ENCODE measurements at regions not wholly inside any gene's neighbourhood (a gene's known extent, or its start where the extent isn't known, plus 50 kb on each side); places are given as distances from the start of the nearest gene placed in this dataset.

GRCh38 chr4:116733370-116733769 is 352.0 kb downstream of the TRAM1L1 start (continued):
- TF ChIP-seq, protein P1, sequence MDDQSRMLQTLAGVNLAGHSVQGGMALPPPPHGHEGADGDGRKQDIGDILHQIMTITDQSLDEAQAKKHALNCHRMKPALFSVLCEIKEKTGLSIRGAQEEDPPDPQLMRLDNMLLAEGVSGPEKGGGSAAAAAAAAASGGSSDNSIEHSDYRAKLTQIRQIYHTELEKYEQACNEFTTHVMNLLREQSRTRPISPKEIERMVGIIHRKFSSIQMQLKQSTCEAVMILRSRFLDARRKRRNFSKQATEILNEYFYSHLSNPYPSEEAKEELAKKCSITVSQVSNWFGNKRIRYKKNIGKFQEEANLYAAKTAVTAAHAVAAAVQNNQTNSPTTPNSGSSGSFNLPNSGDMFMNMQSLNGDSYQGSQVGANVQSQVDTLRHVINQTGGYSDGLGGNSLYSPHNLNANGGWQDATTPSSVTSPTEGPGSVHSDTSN (IDR thresholded peaks at IDR 0.05), result no peak
- TF ChIP-seq REST (IDR thresholded peaks at IDR 0.05; ENCODE audit: low read depth, low read length), result no peak

- H3K79me2 ChIP-seq (ENCODE audit: insufficient read depth), result no peaks in the 10 kb centered on the region
- no peaks in the 10 kb centered on the region for H3K36me3 ChIP-seq (replicated peaks in 1 of 2; ENCODE audit: control insufficient read depth in 1 of 2, insufficient read depth in 2 of 2, low read length in 1 of 2)
- no peak overlapping the region for H3K4me3 ChIP-seq (ENCODE audit: low read depth in 2 of 2, low read length in 1 of 2)
- no peak overlapping the region for H3K27ac ChIP-seq (ENCODE audit: low read depth in 2 of 2, low read length in 1 of 2)
- no peak for DNase-seq
- H4K20me1 ChIP-seq (ENCODE audit: insufficient read depth), result no peaks in the 10 kb centered on the region
- H3F3A ChIP-seq (replicated peaks; ENCODE audit: insufficient read depth), result no peaks in the 10 kb centered on the region
- H3K9me2 ChIP-seq, result no peaks in the 10 kb centered on the region
- TF ChIP-seq EP300 (IDR thresholded peaks at IDR 0.05; ENCODE audit: borderline replicate concordance in 1 of 2, low read depth in 1 of 2, low read length in 1 of 2) (no peak), RFX5 (IDR thresholded peaks at IDR 0.05; ENCODE audit: low read length) (no peak), NRF1 (IDR thresholded peaks at IDR 0.05; ENCODE audit: low read depth, low read length) (no peak), MXI1 (IDR thresholded peaks at IDR 0.05; ENCODE audit: low read depth, low read length) (no peak)
- ChIA-PET POLR2A (no interaction called here), CTCF (interaction anchor here (0.8 kb wide), 1 partner anchor 1575 kb away, joined by 3 read pairs; no protein-coding TSS in a partner anchor)
- no peak overlapping the region for H3K4me2 ChIP-seq
- no peaks in the 10 kb centered on the region for H3K27me3 ChIP-seq (ENCODE audit: insufficient read depth)
- H3K9ac ChIP-seq, result no peak overlapping the region
- no peaks in the 10 kb centered on the region for H3K9me3 ChIP-seq
- H3K4me1 ChIP-seq (ENCODE audit: control insufficient read depth in 1 of 2, insufficient read depth in 2 of 2, low read depth in 1 of 2, low read length in 1 of 2), result no peaks in the 10 kb centered on the region
- no peak overlapping the region for H2AFZ ChIP-seq (ENCODE audit: low read depth)
These were observed 358.9 kb downstream of the TRAM1L1 start for GRCh38 chr4:116726523-116726922.

GRCh38 chr4:116724249-116724648 is 361.1 kb downstream of the TRAM1L1 start:
- Histone ChIP-seq H3K4me3 (ENCODE audit: low read depth in 2 of 2, low read length in 1 of 2) (no peak overlapping the region), H4K20me1 (ENCODE audit: insufficient read depth) (no peaks in the 10 kb centered on the region), H3K9me3 (no peaks in the 10 kb centered on the region), H2AFZ (ENCODE audit: low read depth) (no peak overlapping the region), H3K27me3 (ENCODE audit: insufficient read depth) (no peaks in the 10 kb centered on the region), H3K4me2 (no peak overlapping the region), H3F3A (replicated peaks; ENCODE audit: insufficient read depth) (no peaks in the 10 kb centered on the region), H3K9ac (no peak overlapping the region), H3K27ac (ENCODE audit: low read depth in 2 of 2, low read length in 1 of 2) (no peak overlapping the region), H3K4me1 (ENCODE audit: control insufficient read depth in 1 of 2, insufficient read depth in 2 of 2, low read depth in 1 of 2, low read length in 1 of 2) (no peaks in the 10 kb centered on the region), H3K36me3 (replicated peaks in 1 of 2; ENCODE audit: control insufficient read depth in 1 of 2, insufficient read depth in 2 of 2, low read length in 1 of 2) (no peaks in the 10 kb centered on the region), H3K9me2 (no peaks in the 10 kb centered on the region), H3K79me2 (ENCODE audit: insufficient read depth) (no peaks in the 10 kb centered on the region)
- POLR2A ChIA-PET, result no interaction called here
- CTCF ChIA-PET, result interaction anchor here (0.8 kb wide), 1 partner anchor 120 kb away, joined by 4 read pairs; no protein-coding TSS in a partner anchor
- no peak for DNase-seq
- WGBS (ENCODE audit: low lambda C conversion rate), result 48% methylated on average over 3 of the region's 3 CpGs
- TF ChIP-seq MEF2A (IDR thresholded peaks at IDR 0.05; ENCODE audit: borderline replicate concordance, low read depth) (no peak), USF1 (IDR thresholded peaks at IDR 0.05; ENCODE audit: borderline replicate concordance, low read depth) (no peak), RXRA (IDR thresholded peaks at IDR 0.05; ENCODE audit: borderline replicate concordance, low read depth) (no peak), TEAD4 (IDR thresholded peaks at IDR 0.05; ENCODE audit: borderline replicate concordance, insufficient read depth) (no peak), REST (IDR thresholded peaks at IDR 0.05; ENCODE audit: low read depth, low read length) (no peak), CHD2 (IDR thresholded peaks at IDR 0.05; ENCODE audit: low read length, partially characterized antibody) (no peak), EP300 (IDR thresholded peaks at IDR 0.05; ENCODE audit: borderline replicate concordance in 1 of 2, low read depth in 1 of 2, low read length in 1 of 2) (no peak), GATA2 (CRISPR knock-in tag; IDR thresholded peaks at IDR 0.05) (no peak), USF2 (IDR thresholded peaks at IDR 0.05; ENCODE audit: borderline replicate concordance, low read depth, low read length) (no peak)
- TF ChIP-seq, protein P1 (IDR thresholded peaks at IDR 0.05), result no peak
